ENCODE measurements at regions not wholly inside any gene's neighbourhood (a gene's known extent, or its start where the extent isn't known, plus 50 kb on each side); places are given as distances from the start of the nearest gene placed in this dataset.
A peak's percentile ranks its signal among the peaks of the same experiment; 100 is the strongest.

GRCh38 chr18:34108206-34108605 is 116.5 kb downstream of the NOL4 start (continued):
- TF ChIP-seq ZNF425 (CRISPR knock-in tag; conservative IDR thresholded peaks at IDR 0.05) (no peak), ELF4 (CRISPR knock-in tag; IDR thresholded peaks at IDR 0.05; ENCODE audit: low read depth) (no peak), FOXJ3 (CRISPR knock-in tag; IDR thresholded peaks at IDR 0.05; ENCODE audit: borderline replicate concordance) (no peak)

- Mint-ChIP-seq H3K4me3 (no peak overlapping the region), H3K36me3 (no peaks in the 10 kb centered on the region), H3K27me3 (ENCODE audit: low read depth) (no peaks in the 10 kb centered on the region), H3K27ac (no peak overlapping the region), H3K4me1 (no peaks in the 10 kb centered on the region), H3K9me3 (no peaks in the 10 kb centered on the region)
- ATAC-seq = peak; percentile 34; the same call in 1 of the 2 replicates
- TF ChIP-seq MYBL2 (CRISPR knock-in tag; IDR thresholded peaks at IDR 0.05) (no peak), ZNF138 (CRISPR knock-in tag; conservative IDR thresholded peaks at IDR 0.05) (no peak), GABPB1 (CRISPR knock-in tag; IDR thresholded peaks at IDR 0.05) (no peak), CTCF (IDR thresholded peaks at IDR 0.05) (no peak), AFF4 (CRISPR knock-in tag; IDR thresholded peaks at IDR 0.05; ENCODE audit: borderline replicate concordance) (no peak), PREB (CRISPR knock-in tag; IDR thresholded peaks at IDR 0.05; ENCODE audit: borderline replicate concordance) (no peak)
- TF ChIP-seq, protein P1, sequence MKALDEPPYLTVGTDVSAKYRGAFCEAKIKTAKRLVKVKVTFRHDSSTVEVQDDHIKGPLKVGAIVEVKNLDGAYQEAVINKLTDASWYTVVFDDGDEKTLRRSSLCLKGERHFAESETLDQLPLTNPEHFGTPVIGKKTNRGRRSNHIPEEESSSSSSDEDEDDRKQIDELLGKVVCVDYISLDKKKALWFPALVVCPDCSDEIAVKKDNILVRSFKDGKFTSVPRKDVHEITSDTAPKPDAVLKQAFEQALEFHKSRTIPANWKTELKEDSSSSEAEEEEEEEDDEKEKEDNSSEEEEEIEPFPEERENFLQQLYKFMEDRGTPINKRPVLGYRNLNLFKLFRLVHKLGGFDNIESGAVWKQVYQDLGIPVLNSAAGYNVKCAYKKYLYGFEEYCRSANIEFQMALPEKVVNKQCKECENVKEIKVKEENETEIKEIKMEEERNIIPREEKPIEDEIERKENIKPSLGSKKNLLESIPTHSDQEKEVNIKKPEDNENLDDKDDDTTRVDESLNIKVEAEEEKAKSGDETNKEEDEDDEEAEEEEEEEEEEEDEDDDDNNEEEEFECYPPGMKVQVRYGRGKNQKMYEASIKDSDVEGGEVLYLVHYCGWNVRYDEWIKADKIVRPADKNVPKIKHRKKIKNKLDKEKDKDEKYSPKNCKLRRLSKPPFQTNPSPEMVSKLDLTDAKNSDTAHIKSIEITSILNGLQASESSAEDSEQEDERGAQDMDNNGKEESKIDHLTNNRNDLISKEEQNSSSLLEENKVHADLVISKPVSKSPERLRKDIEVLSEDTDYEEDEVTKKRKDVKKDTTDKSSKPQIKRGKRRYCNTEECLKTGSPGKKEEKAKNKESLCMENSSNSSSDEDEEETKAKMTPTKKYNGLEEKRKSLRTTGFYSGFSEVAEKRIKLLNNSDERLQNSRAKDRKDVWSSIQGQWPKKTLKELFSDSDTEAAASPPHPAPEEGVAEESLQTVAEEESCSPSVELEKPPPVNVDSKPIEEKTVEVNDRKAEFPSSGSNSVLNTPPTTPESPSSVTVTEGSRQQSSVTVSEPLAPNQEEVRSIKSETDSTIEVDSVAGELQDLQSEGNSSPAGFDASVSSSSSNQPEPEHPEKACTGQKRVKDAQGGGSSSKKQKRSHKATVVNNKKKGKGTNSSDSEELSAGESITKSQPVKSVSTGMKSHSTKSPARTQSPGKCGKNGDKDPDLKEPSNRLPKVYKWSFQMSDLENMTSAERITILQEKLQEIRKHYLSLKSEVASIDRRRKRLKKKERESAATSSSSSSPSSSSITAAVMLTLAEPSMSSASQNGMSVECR (CRISPR knock-in tag; IDR thresholded peaks at IDR 0.05; ENCODE audit: borderline replicate concordance) = no peak
- POLR2A ChIA-PET = no interaction called here
- CTCF ChIA-PET = interaction anchor here (0.9 kb wide), 1 partner anchor 61 kb away, joined by 3 read pairs; no protein-coding TSS in a partner anchor
- no peak for DNase-seq (ENCODE audit: low spot score)
These were observed 126.6 kb downstream of the NOL4 start for GRCh38 chr18:34098109-34098508.

Measured in WTC11 (cell line).